PC-3 (cell line): ENCODE measurements at regions not wholly inside any gene's neighbourhood (a gene's known extent, or its start where the extent isn't known, plus 50 kb on each side); places are given as distances from the start of the nearest gene placed in this dataset.

ENCODE experiments used
- ATAC-seq: fragments of 200-7000 bp; cut with Tn5 transposase; 2 replicates; pipeline ENCODE4 v1.9.1; 2020; ENCODE audit warnings: mild to moderate bottlenecking, moderate library complexity
- BruUV-seq: library from RNA; stranded (reverse); fragments of 400-500 nt; replicated peaks from 2 replicates; lab custom pipeline; 2021; lab: Mats Ljungman, UMichigan
- CTCF ChIA-PET: fragments of 300-600 bp; sonication (Branson Sonifier 250); formaldehyde crosslinking; loops from one replicate; lab custom pipeline; 2022; ENCODE audit warnings: antibody characterized with exemption; lab: Charles Lee
- POLR2A ChIA-PET: fragments of 300-600 bp; sonication (Branson Sonifier 250); formaldehyde crosslinking; loops from one replicate; lab custom pipeline; 2022; ENCODE audit warnings: antibody characterized with exemption; ENCODE audit not compliant: unreplicated experiment; lab: Charles Lee
- DNase-seq: peaks from one replicate; pipeline ENCODE4 v3.0.0-alpha.2; 2015
- H2AFZ ChIP-seq: fragments of 300-600 bp; sonication (generic); 2 replicates; pipeline ENCODE4 v1.6.0; 2016; ENCODE audit warnings: antibody characterized with exemption, low read length
- H3F3A ChIP-seq: fragments of 300-600 bp; sonication (generic); one replicate; pipeline ENCODE4 v1.6.0; 2017; ENCODE audit warnings: antibody characterized with exemption, low read length, control low read depth, mild to moderate bottlenecking; ENCODE audit not compliant: unreplicated experiment
- H3K27ac ChIP-seq: fragments of 300-600 bp; sonication (generic); 2 replicates; pipeline ENCODE4 v1.5.1; 2016; ENCODE audit warnings: mild to moderate bottlenecking, low read length
- H3K27me3 ChIP-seq: fragments of 300-600 bp; sonication (generic); 2 replicates; pipeline ENCODE4 v1.6.1; 2016; ENCODE audit warnings: low read length, mixed read lengths
- H3K36me3 ChIP-seq: fragments of 300-600 bp; sonication (generic); 2 replicates; pipeline ENCODE4 v1.6.1; 2016; ENCODE audit warnings: low read depth, mixed run types, low read length, mixed read lengths
- H3K4me1 ChIP-seq: fragments of 300-600 bp; sonication (generic); 2 replicates; pipeline ENCODE4 v1.5.1; 2016; ENCODE audit warnings: low read length; ENCODE audit not compliant: insufficient read depth
- H3K4me2 ChIP-seq: fragments of 300-600 bp; sonication (generic); 2 replicates; pipeline ENCODE4 v1.6.0; 2016; ENCODE audit warnings: low read length
- H3K4me3 ChIP-seq: fragments of 300-600 bp; sonication (generic); 2 replicates; pipeline ENCODE4 v1.5.1; 2016; ENCODE audit warnings: mild to moderate bottlenecking, low read length, mixed read lengths
- H3K79me2 ChIP-seq: fragments of 300-600 bp; sonication (generic); 2 replicates; pipeline ENCODE4 v1.6.1; 2017; ENCODE audit warnings: low read length, mixed read lengths
- H3K9ac ChIP-seq: fragments of 300-600 bp; sonication (generic); 2 replicates; pipeline ENCODE4 v1.6.0; 2016; ENCODE audit warnings: mild to moderate bottlenecking, low read length
- H3K9me2 ChIP-seq: fragments of 300-600 bp; sonication (generic); replicated peaks from 2 replicates; pipeline ENCODE4 v1.6.1; 2016; ENCODE audit warnings: mixed run types, low read length, mixed read lengths
- H3K9me3 ChIP-seq: fragments of 300-600 bp; sonication (generic); 2 replicates; pipeline ENCODE4 v1.6.1; 2016; ENCODE audit warnings: low read length, mixed read lengths
- H4K20me1 ChIP-seq: fragments of 300-600 bp; sonication (generic); 2 replicates; pipeline ENCODE4 v1.6.1; 2016; ENCODE audit warnings: low read length, mixed read lengths
- EZH2 ChIP-seq: fragments of 300-600 bp; sonication (generic); IDR thresholded peaks from one replicate; pipeline ENCODE4 v1.6.1; 2017; ENCODE audit warnings: antibody characterized with exemption, mild to moderate bottlenecking, low read length; ENCODE audit not compliant: unreplicated experiment
- EZH2phosphoT487 ChIP-seq: fragments of 300-600 bp; sonication (generic); IDR thresholded peaks from 2 replicates; pipeline ENCODE4 v1.6.1; 2018; ENCODE audit warnings: mild to moderate bottlenecking, antibody characterized with exemption, low read length, borderline replicate concordance
- intact Hi-C: fragments of 100-400 bp; cut with micrococcal nuclease; formaldehyde crosslinking; loops from 2 replicates; pipeline ENCODE4 v1.9.0; 2023
- TF ChIP-seq, protein P1 (sequence below): fragments of 300-600 bp; sonication (generic); conservative IDR thresholded peaks from 2 replicates; pipeline ENCODE4 v1.5.1; 2017; ENCODE audit warnings: antibody characterized with exemption, low read depth, mild to moderate bottlenecking, low read length

DNA sequence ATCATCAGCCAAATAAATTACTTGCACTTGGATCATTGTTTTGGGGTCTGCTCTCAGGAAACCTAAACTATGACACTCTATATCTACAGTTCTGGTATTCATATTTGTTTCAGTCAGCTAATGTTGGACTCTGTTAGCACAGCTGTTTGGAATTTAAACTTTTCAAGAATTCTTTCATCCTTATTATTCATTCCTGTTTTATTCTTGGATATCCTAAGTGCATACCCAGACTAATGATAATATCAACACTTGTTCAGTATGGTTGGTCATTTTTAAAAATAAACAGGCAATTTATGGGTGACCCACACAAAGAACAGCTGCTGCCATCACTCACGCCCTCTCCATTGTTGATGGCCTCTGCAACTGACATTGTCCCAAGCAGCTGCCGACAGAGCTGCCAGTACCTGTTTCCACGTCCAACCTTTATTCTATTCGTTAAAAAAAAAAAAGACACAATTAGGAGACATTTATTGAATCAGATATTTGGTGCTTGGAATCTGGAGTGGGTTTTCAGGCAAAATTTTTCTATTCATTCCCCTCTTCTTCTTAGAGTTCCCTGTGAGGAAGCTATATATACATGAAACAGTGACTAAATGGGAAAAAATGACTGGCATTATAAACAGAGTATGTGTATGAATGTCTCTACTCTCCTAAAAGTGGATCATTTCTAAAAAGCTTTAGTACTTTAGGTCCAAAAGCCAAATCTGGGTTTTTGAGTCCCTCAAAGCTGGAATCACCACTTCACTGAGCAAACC is 252.1 kb upstream of the NAV3 start:
- no peaks in the 10 kb centered on the region for H3K9me3 ChIP-seq
- H4K20me1 ChIP-seq: no peaks in the 10 kb centered on the region
- no peak overlapping the region for H3K9ac ChIP-seq
- intact Hi-C loops: no loop called here
- ATAC-seq: no peak
- no peaks in the 10 kb centered on the region for H3K4me1 ChIP-seq
- no peaks in the 10 kb centered on the region for H3K9me2 ChIP-seq
- no peaks in the 10 kb centered on the region; the same call in 1 of the 2 replicates for H3K27me3 ChIP-seq
- CTCF ChIA-PET: no interaction called here
- H3K27ac ChIP-seq: no peak overlapping the region
- H3K4me2 ChIP-seq: no peak overlapping the region
- no peak for DNase-seq
- no peaks in the 10 kb centered on the region for H3K36me3 ChIP-seq
- POLR2A ChIA-PET: no interaction called here
- BruUV-seq: no TSS peak
- TF ChIP-seq EZH2phosphoT487 (no peak), EZH2 (no peak)
- TF ChIP-seq, protein P1, sequence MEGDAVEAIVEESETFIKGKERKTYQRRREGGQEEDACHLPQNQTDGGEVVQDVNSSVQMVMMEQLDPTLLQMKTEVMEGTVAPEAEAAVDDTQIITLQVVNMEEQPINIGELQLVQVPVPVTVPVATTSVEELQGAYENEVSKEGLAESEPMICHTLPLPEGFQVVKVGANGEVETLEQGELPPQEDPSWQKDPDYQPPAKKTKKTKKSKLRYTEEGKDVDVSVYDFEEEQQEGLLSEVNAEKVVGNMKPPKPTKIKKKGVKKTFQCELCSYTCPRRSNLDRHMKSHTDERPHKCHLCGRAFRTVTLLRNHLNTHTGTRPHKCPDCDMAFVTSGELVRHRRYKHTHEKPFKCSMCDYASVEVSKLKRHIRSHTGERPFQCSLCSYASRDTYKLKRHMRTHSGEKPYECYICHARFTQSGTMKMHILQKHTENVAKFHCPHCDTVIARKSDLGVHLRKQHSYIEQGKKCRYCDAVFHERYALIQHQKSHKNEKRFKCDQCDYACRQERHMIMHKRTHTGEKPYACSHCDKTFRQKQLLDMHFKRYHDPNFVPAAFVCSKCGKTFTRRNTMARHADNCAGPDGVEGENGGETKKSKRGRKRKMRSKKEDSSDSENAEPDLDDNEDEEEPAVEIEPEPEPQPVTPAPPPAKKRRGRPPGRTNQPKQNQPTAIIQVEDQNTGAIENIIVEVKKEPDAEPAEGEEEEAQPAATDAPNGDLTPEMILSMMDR: no peak
- H3K79me2 ChIP-seq: no peaks in the 10 kb centered on the region
- H3K4me3 ChIP-seq: no peak overlapping the region
- H2AFZ ChIP-seq: no peak overlapping the region
- no peaks in the 10 kb centered on the region for H3F3A ChIP-seq

DNA sequence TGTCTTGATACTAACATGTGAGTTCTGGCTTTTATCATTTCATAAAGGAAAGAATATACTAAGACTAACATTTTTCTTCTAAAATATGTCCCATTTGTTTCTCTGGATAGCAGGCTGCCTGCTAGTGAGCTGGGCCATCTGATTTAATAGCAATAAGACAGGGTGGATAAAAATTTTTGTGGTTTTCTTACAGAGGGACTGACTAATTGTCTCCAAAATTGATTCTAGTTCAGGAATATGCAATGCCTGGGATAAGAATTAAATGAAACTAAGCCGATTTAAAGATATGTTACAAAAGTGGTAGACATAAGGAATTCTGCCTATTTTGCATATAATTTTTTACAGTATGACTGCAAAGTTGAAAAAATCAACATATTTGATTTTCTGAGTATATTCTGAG is 252.9 kb upstream of the NAV3 start:
- no peak overlapping the region for H3K4me2 ChIP-seq
- CTCF ChIA-PET: no interaction called here

More for the DNA sequence above, 252.9 kb upstream of the NAV3 start:
- POLR2A ChIA-PET: no interaction called here
- no peak for DNase-seq
- H2AFZ ChIP-seq: no peak overlapping the region
- ATAC-seq: no peak
- H3K27me3 ChIP-seq: no peaks in the 10 kb centered on the region; the same call in 1 of the 2 replicates
- H3K4me3 ChIP-seq: no peak overlapping the region
- no peaks in the 10 kb centered on the region for H3K79me2 ChIP-seq
- H3F3A ChIP-seq: no peaks in the 10 kb centered on the region
- TF ChIP-seq EZH2 (no peak), EZH2phosphoT487 (no peak)
- TF ChIP-seq, protein P1: no peak
- intact Hi-C loops: no loop called here
- BruUV-seq: no TSS peak
- H3K9me2 ChIP-seq: no peaks in the 10 kb centered on the region
- no peak overlapping the region for H3K9ac ChIP-seq
- H3K36me3 ChIP-seq: no peaks in the 10 kb centered on the region
- no peaks in the 10 kb centered on the region for H3K9me3 ChIP-seq
- H3K4me1 ChIP-seq: no peaks in the 10 kb centered on the region
- H4K20me1 ChIP-seq: no peaks in the 10 kb centered on the region
- H3K27ac ChIP-seq: no peak overlapping the region
